ENCODE measurements at regions not wholly inside any gene's neighbourhood (a gene's known extent, or its start where the extent isn't known, plus 50 kb on each side); places are given as distances from the start of the nearest gene placed in this dataset.

DNA sequence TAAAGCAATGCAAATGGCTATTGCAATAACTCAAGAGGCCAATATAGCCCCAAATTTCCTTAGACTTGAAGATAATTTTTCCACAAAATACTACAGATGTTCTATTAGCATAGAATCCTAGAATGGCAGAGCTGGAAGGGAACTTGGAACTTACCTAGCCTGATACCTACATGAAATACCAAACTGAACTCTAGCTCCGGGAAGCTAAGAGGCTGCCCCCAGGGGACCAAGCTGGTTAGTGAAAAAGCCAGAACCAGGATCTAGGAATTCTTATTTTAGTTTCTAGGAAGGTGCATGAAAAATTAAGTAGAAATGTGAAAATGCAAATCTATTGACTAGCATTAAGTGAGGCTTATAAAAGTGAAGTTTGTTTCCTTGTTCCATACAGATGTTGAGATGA, 256.0 kb upstream of the CBLB start:
- Histone ChIP-seq H3K36me3 (no peaks in the 10 kb centered on the region), H3K4me1 (ENCODE audit: control insufficient read depth in 1 of 2, insufficient read depth in 1 of 2, low read depth in 1 of 2, low read length in 1 of 2) (no peaks in the 10 kb centered on the region), H3K27ac (no peak overlapping the region), H3K4me3 (ENCODE audit: low read depth in 1 of 2, low read length in 1 of 2) (no peak overlapping the region), H3K27me3 (no peaks in the 10 kb centered on the region), H3K9me3 (no peaks in the 10 kb centered on the region)
- TF ChIP-seq CTCF (IDR thresholded peaks at IDR 0.05), result no peak

DNA sequence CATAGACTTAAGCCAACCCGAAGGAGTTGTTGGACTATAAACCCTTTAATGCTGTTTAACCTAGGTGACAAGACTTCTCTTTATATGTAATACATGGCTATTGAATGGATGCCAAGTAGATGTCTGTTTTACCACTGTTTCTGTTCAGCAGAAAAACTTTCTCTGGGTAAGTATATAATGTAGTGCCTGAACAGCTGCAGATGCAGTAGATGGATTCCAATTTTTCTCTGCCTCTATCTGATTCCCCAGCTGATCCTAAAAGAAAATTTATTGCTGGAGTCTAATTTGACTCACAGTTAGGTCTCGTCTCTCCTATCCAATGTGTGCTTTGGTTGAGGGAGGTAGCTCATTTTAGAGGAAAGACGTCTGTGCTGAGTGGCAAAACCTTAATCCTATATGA, 256.5 kb upstream of the CBLB start:
- Histone ChIP-seq H3K9me3 (no peaks in the 10 kb centered on the region), H3K36me3 (no peaks in the 10 kb centered on the region), H3K27me3 (no peaks in the 10 kb centered on the region), H3K4me3 (ENCODE audit: low read depth in 1 of 2, low read length in 1 of 2) (no peak overlapping the region), H3K4me1 (ENCODE audit: control insufficient read depth in 1 of 2, insufficient read depth in 1 of 2, low read depth in 1 of 2, low read length in 1 of 2) (no peaks in the 10 kb centered on the region), H3K27ac (no peak overlapping the region)
- TF ChIP-seq CTCF (IDR thresholded peaks at IDR 0.05), result no peak

DNA sequence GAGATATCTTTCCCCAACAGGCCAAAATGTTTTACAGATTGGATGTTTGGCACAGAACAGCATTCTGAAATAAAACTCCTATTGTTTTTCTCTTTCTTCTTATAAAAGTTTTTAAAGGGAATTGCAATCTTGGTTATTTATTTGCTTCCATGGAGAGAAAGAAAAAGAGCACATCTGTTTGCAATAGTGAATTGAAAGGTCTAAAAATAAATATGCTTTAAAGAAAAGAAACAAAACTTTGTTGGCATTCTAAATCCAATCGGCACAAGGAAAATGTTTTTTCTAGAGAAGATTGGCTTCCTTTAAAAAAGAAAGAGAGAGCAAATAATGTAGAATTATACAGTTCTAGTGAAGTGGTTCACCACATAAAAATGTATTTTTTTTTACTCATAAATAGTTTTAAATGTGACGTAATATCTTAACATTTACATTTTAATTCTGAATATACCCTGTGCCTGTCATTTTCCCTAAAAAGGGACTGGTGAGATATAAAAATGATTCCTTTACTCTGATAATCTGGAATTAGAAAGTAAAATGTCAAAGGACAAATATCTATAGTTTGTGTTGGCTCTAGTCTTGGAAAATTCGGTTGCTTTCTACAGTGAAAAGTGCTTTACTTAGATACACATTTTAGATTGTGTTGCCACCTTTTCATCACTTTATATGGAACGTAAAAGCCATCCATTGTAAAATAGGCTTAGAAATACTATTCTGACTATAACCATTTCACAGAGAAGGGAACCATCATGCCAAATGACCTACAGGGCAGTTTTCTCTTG, 257.4 kb upstream of the CBLB start:
- Histone ChIP-seq H3K4me3 (ENCODE audit: low read depth in 1 of 2, low read length in 1 of 2) (no peak overlapping the region), H3K27me3 (no peaks in the 10 kb centered on the region), H3K36me3 (no peaks in the 10 kb centered on the region), H3K9me3 (no peaks in the 10 kb centered on the region), H3K27ac (no peak overlapping the region), H3K4me1 (ENCODE audit: control insufficient read depth in 1 of 2, insufficient read depth in 1 of 2, low read depth in 1 of 2, low read length in 1 of 2) (no peaks in the 10 kb centered on the region)
- no peak for TF ChIP-seq CTCF (IDR thresholded peaks at IDR 0.05)

DNA sequence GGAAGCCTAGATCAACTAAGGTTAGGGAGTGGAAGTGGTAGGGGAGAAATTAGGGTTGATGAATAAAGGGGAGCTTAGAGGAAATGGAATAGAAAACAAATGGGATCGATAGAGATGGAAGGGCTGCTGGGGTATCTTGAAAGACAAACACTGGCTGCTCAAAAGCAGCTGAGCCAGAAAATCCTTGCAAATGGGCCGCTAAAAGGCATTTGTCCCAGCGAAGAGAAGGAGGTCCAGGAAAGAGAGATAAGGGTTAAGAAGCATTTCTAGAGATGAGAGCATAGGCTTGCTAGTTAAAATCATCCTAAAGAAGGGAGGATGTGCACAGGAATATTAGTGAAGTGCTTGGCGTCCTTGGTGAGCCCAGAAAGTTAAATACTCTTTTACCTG, 258.0 kb upstream of the CBLB start:
- Histone ChIP-seq H3K27ac (no peak overlapping the region), H3K36me3 (no peaks in the 10 kb centered on the region), H3K27me3 (no peaks in the 10 kb centered on the region), H3K4me1 (ENCODE audit: control insufficient read depth in 1 of 2, insufficient read depth in 1 of 2, low read depth in 1 of 2, low read length in 1 of 2) (no peaks in the 10 kb centered on the region), H3K9me3 (no peaks in the 10 kb centered on the region), H3K4me3 (ENCODE audit: low read depth in 1 of 2, low read length in 1 of 2) (no peak overlapping the region)
- no peak for TF ChIP-seq CTCF (IDR thresholded peaks at IDR 0.05)

DNA sequence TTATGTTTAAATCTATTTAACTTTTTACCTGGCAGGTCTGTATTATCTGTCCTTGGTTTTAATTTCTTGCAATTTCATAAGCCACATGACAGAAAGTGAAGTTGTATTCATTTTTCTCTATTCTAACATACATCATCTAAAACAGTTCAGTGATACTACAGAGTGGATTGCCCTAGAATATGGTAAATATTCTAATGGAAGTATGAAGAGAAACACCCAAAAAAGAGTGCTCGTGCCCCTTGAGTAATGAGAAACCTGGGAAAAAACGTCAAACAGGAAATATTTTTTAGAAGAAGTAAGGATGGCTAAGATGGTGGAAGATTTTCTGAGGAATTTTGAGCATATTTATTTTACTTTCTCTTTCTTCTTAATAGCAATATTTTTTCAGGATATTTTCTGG, 261.1 kb upstream of the CBLB start:
- H3K27ac ChIP-seq, result no peak overlapping the region
- no peaks in the 10 kb centered on the region for H3K4me1 ChIP-seq (ENCODE audit: control insufficient read depth in 1 of 2, insufficient read depth in 1 of 2, low read depth in 1 of 2, low read length in 1 of 2)
- no peaks in the 10 kb centered on the region for H3K27me3 ChIP-seq
- H3K36me3 ChIP-seq, result no peaks in the 10 kb centered on the region
- H3K4me3 ChIP-seq (ENCODE audit: low read depth in 1 of 2, low read length in 1 of 2), result no peak overlapping the region
- no peaks in the 10 kb centered on the region for H3K9me3 ChIP-seq
- TF ChIP-seq CTCF (IDR thresholded peaks at IDR 0.05), result no peak

All from neutrophil (primary cell).